ENCODE measurements at regions not wholly inside any gene's neighbourhood (a gene's known extent, or its start where the extent isn't known, plus 50 kb on each side); places are given as distances from the start of the nearest gene placed in this dataset.

GRCh38 chr4:89598602-89599001 lies 238.4 kb downstream of the SNCA start:
- no peak for ATAC-seq

DNA sequence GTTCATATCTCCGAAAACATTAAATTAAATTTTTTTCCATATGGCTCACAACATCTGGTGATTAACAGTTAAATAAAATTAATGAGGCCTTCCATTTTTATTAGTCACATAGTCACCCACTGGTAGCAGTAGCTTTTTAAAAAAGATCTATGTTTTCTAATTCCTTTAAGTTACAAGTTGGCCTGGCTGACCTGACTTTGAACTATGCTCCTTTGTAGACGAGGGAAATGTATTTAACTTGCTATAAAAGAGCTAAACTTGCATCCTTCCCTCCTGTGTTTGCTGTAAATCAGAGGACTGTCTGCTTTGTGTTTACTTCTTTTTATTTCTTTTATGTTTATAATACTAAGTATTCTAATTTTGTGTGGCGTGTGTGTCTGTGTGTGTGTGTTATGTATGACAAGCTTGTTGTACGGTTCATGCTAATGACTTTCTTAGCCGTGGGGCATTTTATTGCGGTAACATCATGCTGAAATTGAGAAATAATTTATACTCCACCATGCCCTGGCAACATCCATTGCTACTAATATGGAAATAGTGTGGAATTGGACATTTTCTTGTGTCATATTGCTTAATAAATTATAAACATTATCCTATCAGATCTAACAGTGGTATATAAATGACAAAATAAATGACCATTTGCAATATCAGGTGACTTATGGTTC lies 241.7 kb downstream of the SNCA start:
- ATAC-seq, result no peak

DNA sequence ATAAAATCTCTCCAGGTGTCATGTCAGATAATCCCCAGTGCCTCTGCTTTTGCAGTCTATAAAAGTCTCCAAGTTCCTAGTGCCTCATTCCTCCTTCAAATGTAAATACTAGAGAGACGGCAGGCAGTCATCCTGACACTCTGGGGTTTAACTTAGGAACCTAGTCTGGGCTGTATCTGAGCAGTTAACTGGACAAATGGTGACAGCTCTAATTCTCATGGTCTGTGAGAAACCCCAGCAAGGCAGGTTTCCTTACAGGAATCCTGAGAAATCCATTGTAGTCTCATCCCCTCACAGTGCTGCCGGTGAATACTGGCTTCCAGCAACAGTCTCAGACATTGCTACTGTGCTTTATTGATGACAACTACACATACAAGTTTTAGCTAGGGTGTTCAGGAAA lies 246.8 kb downstream of the SNCA start:
- no peak for ATAC-seq

GRCh38 chr4:89588421-89588820 lies 248.5 kb downstream of the SNCA start:
- ATAC-seq, result no peak

DNA sequence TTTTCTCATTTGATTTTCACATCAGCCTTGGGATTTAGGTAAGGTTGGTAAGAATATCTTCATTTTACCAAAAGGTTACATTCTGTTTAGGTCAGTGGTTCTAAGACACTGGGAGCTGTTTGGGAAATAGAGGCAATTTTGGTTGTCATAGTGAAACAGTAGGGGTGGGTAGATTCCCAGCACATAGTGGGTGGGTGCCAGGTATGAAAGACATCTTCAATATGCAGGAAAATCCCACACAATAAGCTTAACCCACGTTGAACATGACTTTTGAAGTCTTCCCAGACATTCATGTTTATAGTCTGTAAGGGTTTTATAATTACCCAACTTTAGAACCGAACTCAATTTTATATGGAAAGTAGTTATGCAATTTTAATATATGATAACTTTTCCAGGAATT lies 249.6 kb downstream of the SNCA start:
- no peak for ATAC-seq

- ATAC-seq, result no peak
Measured at GRCh38 chr4:89586864-89587263, 250.1 kb downstream of the SNCA start.

DNA sequence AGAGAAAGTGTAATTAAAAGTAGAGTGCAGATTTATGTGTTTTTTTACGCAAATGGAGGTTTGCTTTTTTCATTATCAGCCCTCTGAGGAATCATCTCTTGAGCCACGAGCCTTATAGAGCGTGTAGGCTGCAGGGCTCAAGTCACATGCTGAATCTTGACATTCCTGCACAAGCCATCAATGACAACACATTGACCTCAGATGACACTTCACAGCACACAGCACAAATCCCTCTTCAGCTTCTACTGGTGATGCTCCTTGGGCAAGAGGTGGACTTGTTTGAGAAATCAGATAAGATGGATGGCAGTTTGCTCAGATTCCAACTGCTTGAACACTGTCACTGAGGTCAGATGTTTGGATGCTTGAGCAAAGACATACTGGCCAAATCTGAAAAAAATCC lies 250.6 kb downstream of the SNCA start:
- no peak for ATAC-seq

- ATAC-seq, result no peak
Measured at GRCh38 chr4:89582756-89583505, 254.0 kb downstream of the SNCA start.

DNA sequence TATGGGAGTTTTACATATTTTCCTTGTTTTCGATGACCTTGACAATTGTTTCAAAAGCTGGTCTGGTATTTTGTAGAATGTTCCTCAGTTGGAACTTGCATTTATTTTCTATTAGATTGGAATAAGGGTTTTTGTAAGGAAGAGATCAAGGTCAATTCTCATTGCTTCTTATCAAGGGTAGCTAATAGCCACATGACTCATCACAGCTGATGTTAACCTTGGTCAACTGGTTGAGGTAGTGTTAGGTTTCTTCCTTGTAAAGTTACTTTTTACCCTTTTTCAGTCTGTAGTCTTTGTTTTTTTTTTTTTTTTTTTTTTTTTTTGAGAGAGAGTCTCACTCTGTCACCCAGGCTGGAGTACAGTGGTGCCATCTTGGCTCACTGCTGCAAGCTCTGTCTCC lies 257.2 kb downstream of the SNCA start:
- no peak for ATAC-seq

DNA sequence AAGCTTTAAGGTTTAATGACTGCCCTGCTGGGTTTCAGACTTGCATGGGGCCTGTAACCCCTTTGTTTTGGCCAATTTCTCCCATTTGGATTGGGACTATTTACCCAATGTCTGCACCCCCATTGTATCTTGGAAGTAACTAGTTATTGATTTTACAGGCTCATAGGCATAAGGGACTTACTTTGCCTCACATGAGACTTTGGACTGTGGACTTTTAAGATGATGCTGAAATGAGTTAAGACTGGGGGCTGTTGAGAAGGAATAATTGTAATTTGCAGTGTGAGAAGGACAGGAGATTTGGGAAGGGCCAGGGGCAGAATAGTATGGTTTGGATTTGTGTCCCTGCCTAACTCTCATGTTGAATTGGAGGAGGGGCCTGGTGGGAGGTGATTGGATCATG lies 260.7 kb downstream of the SNCA start:
- ATAC-seq, result no peak

- ATAC-seq, result no peak
Measured at GRCh38 chr4:89575840-89576239, 261.1 kb downstream of the SNCA start.

GRCh38 chr4:89574176-89574575 lies 262.8 kb downstream of the SNCA start:
- no peak for ATAC-seq

DNA sequence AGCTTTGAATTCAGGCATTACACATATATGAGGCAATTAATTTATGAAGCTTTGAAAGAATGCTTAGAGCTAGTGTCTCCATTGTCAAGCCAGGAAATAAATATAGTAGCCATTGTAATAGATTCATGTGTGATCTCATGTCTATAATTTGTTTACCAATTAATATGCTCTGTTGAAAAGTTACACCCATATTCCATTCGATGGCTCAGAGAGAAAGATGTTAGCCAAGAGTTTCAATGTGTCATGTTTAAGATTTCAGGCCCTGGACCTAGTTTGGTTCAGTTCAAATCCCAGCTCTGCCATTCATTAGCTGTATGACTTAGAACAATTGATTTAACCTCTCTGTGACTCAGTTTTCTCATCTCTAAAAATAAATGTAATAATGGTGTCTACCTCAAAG lies 263.3 kb downstream of the SNCA start:
- ATAC-seq, result no peak

- ATAC-seq, result no peak
Measured at GRCh38 chr4:89572224-89572858, 264.6 kb downstream of the SNCA start.

GRCh38 chr4:89570931-89571330 lies 263.3 kb upstream of the GPRIN3 start:
- no peak for ATAC-seq

- ATAC-seq, result no peak
Measured at GRCh38 chr4:89567936-89568335, 260.3 kb upstream of the GPRIN3 start.

DNA sequence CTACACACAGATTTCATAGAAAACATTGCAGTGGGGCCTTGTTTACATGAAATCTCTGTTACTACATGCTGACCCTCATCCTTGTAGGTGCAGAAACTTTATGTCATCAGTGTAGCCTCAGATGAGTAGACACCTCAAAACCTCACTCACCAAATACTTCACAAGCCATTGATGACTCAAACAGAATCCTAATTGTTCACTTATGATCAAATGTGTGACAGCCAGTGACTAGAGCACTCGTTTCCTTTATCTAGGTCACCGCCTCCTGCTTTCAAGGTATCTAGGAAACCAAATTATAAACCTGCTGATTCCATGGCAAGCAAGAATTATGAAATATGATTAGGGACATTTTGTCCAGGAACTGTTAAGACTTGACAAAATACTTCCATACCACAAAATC lies 255.8 kb upstream of the GPRIN3 start:
- peak; percentile 75 to 89 for ATAC-seq

GRCh38 chr4:89562746-89563145 lies 255.1 kb upstream of the GPRIN3 start:
- ATAC-seq, result no peak

DNA sequence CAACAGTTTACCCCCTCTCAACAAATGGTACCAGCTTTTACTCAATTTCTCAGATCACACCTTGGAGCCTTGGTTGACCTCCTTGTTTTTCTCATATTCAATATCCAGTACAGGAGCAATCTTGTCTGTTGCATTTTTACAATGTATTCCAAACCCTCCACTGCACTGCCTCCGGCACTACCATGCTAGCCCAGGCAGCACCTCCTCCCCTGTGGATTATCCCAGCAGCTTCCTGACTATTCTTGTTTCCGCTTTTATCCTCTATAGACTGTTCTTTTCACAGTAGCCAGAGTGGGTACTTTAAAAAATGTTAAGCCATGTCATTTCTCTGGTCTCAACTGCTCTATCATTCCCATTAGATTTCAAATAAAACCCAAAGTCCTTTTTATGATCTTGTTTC lies 253.4 kb upstream of the GPRIN3 start:
- ATAC-seq, result no peak

GRCh38 chr4:89558147-89558546 lies 250.5 kb upstream of the GPRIN3 start:
- no peak for ATAC-seq

DNA sequence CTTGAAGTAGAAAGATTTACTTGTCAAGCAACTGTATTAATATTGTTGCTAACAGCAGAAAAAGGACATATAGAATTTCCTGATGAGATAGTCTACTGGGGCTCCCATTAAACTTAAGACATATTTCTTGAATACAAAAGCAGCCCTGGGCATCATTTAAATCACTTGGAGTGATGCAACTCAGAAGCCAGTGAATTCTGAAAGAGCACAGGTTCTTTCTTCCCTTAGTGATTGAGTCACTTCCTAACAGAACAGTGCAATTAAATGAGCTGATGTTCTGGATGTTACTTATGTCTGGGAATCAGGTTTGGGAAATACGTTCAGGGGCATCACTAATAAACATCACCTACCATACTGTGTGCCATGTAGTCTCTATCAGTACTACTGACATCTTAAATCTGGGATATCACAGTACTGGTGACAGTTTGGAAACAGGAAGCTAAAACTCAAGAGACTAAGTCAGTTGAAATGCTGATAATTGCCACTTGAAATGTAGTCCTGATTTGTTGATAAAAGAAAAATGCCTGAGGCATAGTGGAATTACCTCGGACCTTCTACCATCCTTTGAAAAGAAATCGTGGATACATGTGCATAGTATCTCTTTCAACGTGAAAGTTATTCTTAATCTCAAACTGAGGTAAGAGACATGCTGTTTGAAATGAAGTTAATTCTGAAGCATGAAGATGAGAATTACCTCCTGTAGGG lies 249.2 kb upstream of the GPRIN3 start:
- no peak for ATAC-seq

GRCh38 chr4:89551191-89551590 lies 243.6 kb upstream of the GPRIN3 start:
- no peak for ATAC-seq

- ATAC-seq, result no peak
Measured at GRCh38 chr4:89549907-89550306, 242.3 kb upstream of the GPRIN3 start.

DNA sequence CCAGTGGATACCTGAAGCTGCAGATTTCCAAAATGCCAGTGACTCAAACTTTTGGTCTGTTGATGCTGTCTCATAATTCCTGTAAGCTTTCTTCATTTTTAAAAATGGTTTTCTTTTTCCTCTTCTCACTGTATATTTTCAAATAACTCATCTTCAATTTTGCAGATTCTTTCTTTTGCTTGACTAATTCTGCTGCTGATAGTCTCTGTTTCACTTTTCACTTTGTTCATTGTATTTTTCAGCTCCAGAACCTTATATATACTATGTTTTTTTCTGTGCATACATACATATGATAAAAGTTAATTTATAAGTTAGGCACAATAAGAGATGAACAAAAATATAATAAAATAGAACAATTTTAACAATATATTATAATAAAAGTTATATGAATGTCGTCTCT lies 237.7 kb upstream of the GPRIN3 start:
- no peak for ATAC-seq
